Heart right ventricle (tissue), 16 donors: ENCODE measurements at regions not wholly inside any gene's neighbourhood (a gene's known extent, or its start where the extent isn't known, plus 50 kb on each side); places are given as distances from the start of the nearest gene placed in this dataset.

Experiments
- ATAC-seq, 8 donors: fragments of 200-7000 bp; cut with Tn5 transposase; one replicate each; pipeline ENCODE4 v1.9.1; 2020; ENCODE audit warnings: mild to moderate bottlenecking in 8 of 8, moderate library complexity in 8 of 8, moderate number of reproducible peaks in 1 of 8
- DNase-seq, 2 donors: peaks; one replicate each; pipeline ENCODE4 v3.0.0-alpha.2; 2020
- H3K27ac ChIP-seq, 10 donors: fragments of 200-600 bp; sonication (generic) in 2 of 10; one replicate each; pipeline versions ENCODE4 v1.5.0 to v1.8.0; 2020 to 2022; ENCODE audit warnings: mild to moderate bottlenecking in 3 of 10
- H3K27me3 ChIP-seq, 7 donors: fragments of 200-600 bp; one replicate each; pipeline ENCODE4 v1.8.0; 2021 to 2022; ENCODE audit warnings: mild to moderate bottlenecking in 2 of 7
- H3K36me3 ChIP-seq, 9 donors: fragments of 200-600 bp; sonication (generic) in 1 of 9; one replicate each; pipeline versions ENCODE4 v1.5.0 to v1.8.0; 2020 to 2022; ENCODE audit warnings: mild to moderate bottlenecking in 2 of 9
- H3K4me1 ChIP-seq, 9 donors: fragments of 200-600 bp; sonication (generic) in 1 of 9; one replicate each; pipeline versions ENCODE4 v1.5.0 to v1.8.0; 2020 to 2022; ENCODE audit warnings: mild to moderate bottlenecking in 4 of 9
- H3K4me3 ChIP-seq, 10 donors: fragments of 200-600 bp; sonication (generic) in 2 of 10; one replicate each; pipeline versions ENCODE4 v1.5.0 to v1.8.0; 2020 to 2022; ENCODE audit warnings: mild to moderate bottlenecking in 7 of 10, moderate library complexity in 2 of 10
- H3K9me3 ChIP-seq, 11 donors: fragments of 200-600 bp in 10 of 11; sonication (generic) in 2 of 11; one replicate each; pipeline versions ENCODE4 v1.5.0 to v1.8.0; 2013 to 2022; ENCODE audit warnings: mild to moderate bottlenecking in 2 of 11, control low read depth in 1 of 11, moderate library complexity in 1 of 11
- CTCF ChIP-seq, 9 donors: fragments of 200-600 bp; sonication (generic) in 2 of 9; IDR thresholded peaks; one replicate each; pipeline versions ENCODE4 v1.5.0 to v1.8.0; 2021 to 2022; ENCODE audit warnings: antibody characterized with exemption in 9 of 9, mild to moderate bottlenecking in 5 of 9, moderate library complexity in 1 of 9
- WGBS, 2 donors: extraction: QIAGEN DNeasy Blood & Tissue Kit; methylation state at CpG; one replicate each; pipeline ENCODE4 v1.1.7; 2013; ENCODE audit warnings: inconsistent platforms in 1 of 2; 5-methylcytosine and 5-hydroxymethylcytosine counted together
- intact Hi-C, 10 donors: fragments of 100-400 bp; cut with DNase I; formaldehyde crosslinking; loops; one replicate each; pipeline versions ENCODE4 v1.11.1 to v1.14.2; 2022
- donor health status: Arrhythmogenic right ventricular cardiomyopathy.
- donor health status: ischemic (EF 13 %, LVEDD 7.1; RV severe dilation, severe dysfunction).
- donor health status: healthy with polysubstance abuse.
- donor health status: DM: no; HTN: yes; CAD: no.
- donor health status: DM: no; HTN: no; CAD: no.
- donor health status: ischemic (EF 25% LVEDD 6.9; RV normal size, moderate dysfunction).
- donor health status: ischemic (EF 25% LVEDD 5.7; RV mildly dilated, moderate dysfunction).
- donor health status: healthy.
- donor health status: DM: yes; HTN: yes; CAD: no.
- donor health status: Ischemic cardiomyopathy.
- donor health status: ischemic (EF 35%, LVEDD 5.7; RV mildly dilated, moderate dysfunction).
- donor health status: nonischemic (EF 11% LVEDD 7.7; RV severe dilation, severe dysfunction).
- donor health status: DM: yes; HTN: yes; CAD: no.
- donor health status: PGD.
- donor health status: ischemic (EF 29% LVEDD 5.4; RV normal size, mild dysfunction).
- donor health status: nonischemic (EF 23%, LVEDD 6.1; RV moderate dilation, normal function).

- WGBS, 2 donors: 67 to 76% methylated on average over 1 of the region's 1 CpG
- Histone ChIP-seq H3K27me3 (no peaks in the 10 kb centered on the region), H3K4me1 (no peaks in the 10 kb centered on the region), H3K4me3 (no peak overlapping the region), H3K9me3 (peaks cover 0 to 18% (median 0%) of the 10 kb centered on the region in 11 donors), H3K27ac (no peak overlapping the region), H3K36me3 (no peaks in the 10 kb centered on the region)
- intact Hi-C loops: no loop called here
- TF ChIP-seq CTCF (IDR thresholded peaks at IDR 0.05): no peak
- ATAC-seq (no peak), DNase-seq (no peak)
These were observed 337.6 kb downstream of the EFHB start for GRCh38 chr3:19596408-19596807.

- WGBS, 2 donors: 65 to 71% methylated on average over 1 of the region's 1 CpG
- no peaks in the 10 kb centered on the region for H3K36me3 ChIP-seq
- no peak for ATAC-seq
- H3K27ac ChIP-seq: no peak overlapping the region
- H3K9me3 ChIP-seq: peaks cover 0 to 13% (median 0%) of the 10 kb centered on the region in 11 donors
- no peaks in the 10 kb centered on the region for H3K27me3 ChIP-seq
- intact Hi-C loops: no loop called here
- no peak for TF ChIP-seq CTCF (IDR thresholded peaks at IDR 0.05)
- no peaks in the 10 kb centered on the region for H3K4me1 ChIP-seq
- DNase-seq: no peak
- H3K4me3 ChIP-seq: no peak overlapping the region
These were observed 338.1 kb downstream of the EFHB start for GRCh38 chr3:19595884-19596283.
